HL-60 (cell line): ENCODE measurements at regions not wholly inside any gene's neighbourhood (a gene's known extent, or its start where the extent isn't known, plus 50 kb on each side); places are given as distances from the start of the nearest gene placed in this dataset.
"Not testable (repeated sequence)": the region's sequence is repeated elsewhere in the genome, so short reads cannot be mapped to it uniquely, and the experiment has no call there.

Source experiments
- DNase-seq, 2 experiments: peaks; one replicate each; pipeline ENCODE4 v3.0.0-alpha.2; 2010 to 2020; ENCODE audit warnings: low read depth in 1 of 2, low spot score in 1 of 2
- H3K27ac ChIP-seq: fragments of 250-450 bp; sonication (Bioruptor Pico); replicated peaks from 2 replicates; pipeline ENCODE4 v1.5.1; 2020; ENCODE audit warnings: mild to moderate bottlenecking, moderate library complexity
- H3K27me3 ChIP-seq: fragments of 250-450 bp; sonication (Bioruptor Pico); 2 replicates; pipeline ENCODE4 v1.5.1; 2021; ENCODE audit warnings: mild to moderate bottlenecking, moderate library complexity; ENCODE audit not compliant: insufficient read depth, poor library complexity, severe bottlenecking
- H3K4me3 ChIP-seq: replicated peaks from 2 replicates; pipeline ENCODE4 v1.5.1; 2011; ENCODE audit warnings: mild to moderate bottlenecking, control low read depth, low read length; ENCODE audit not compliant: insufficient read depth
- GABPA ChIP-seq: IDR thresholded peaks from 2 replicates; pipeline ENCODE4 v1.6.1; 2012; ENCODE audit warnings: low read depth
- POLR2AphosphoS5 ChIP-seq: IDR thresholded peaks from 2 replicates; pipeline ENCODE4 v1.6.1; 2012; ENCODE audit warnings: low read depth
- SPI1 ChIP-seq: IDR thresholded peaks from 2 replicates; pipeline ENCODE4 v1.6.1; 2012; ENCODE audit warnings: low read depth, mild to moderate bottlenecking, borderline replicate concordance
- TF ChIP-seq, protein P1 (sequence below): IDR thresholded peaks from 2 replicates; pipeline ENCODE4 v1.6.1; 2012; ENCODE audit warnings: low read depth; ENCODE audit not compliant: insufficient replicate concordance
- TF ChIP-seq, protein P2 (sequence below): IDR thresholded peaks from one replicate; pipeline ENCODE4 v1.5.1; 2011; ENCODE audit warnings: low read length, control low read depth, inconsistent platforms; ENCODE audit not compliant: insufficient read depth

DNA sequence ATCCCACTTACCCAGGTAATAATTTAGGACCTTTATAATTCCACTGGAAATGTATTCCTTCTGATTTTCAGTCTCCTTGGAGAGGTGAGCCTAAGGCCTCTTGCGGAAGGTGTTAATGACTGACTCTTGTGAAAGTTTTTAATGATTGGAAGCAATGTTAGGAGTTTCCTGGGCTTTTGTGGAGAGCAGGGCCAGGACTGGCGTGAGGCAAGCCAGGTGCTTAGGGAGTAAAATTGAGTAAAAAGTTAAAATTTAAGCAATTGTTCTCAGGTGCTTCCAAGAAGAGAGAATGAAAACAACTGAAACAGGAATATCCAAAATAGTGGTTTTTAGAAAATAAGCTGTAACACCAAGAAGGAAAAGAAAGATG is 130.6 kb upstream of the TGFBR2 start:
- Histone ChIP-seq H3K4me3 (no peak overlapping the region), H3K27me3 (no peaks in the 10 kb centered on the region), H3K27ac (no peak overlapping the region)
- TF ChIP-seq SPI1 (no peak), POLR2AphosphoS5 (no peak), GABPA (no peak)
- TF ChIP-seq, protein P1, sequence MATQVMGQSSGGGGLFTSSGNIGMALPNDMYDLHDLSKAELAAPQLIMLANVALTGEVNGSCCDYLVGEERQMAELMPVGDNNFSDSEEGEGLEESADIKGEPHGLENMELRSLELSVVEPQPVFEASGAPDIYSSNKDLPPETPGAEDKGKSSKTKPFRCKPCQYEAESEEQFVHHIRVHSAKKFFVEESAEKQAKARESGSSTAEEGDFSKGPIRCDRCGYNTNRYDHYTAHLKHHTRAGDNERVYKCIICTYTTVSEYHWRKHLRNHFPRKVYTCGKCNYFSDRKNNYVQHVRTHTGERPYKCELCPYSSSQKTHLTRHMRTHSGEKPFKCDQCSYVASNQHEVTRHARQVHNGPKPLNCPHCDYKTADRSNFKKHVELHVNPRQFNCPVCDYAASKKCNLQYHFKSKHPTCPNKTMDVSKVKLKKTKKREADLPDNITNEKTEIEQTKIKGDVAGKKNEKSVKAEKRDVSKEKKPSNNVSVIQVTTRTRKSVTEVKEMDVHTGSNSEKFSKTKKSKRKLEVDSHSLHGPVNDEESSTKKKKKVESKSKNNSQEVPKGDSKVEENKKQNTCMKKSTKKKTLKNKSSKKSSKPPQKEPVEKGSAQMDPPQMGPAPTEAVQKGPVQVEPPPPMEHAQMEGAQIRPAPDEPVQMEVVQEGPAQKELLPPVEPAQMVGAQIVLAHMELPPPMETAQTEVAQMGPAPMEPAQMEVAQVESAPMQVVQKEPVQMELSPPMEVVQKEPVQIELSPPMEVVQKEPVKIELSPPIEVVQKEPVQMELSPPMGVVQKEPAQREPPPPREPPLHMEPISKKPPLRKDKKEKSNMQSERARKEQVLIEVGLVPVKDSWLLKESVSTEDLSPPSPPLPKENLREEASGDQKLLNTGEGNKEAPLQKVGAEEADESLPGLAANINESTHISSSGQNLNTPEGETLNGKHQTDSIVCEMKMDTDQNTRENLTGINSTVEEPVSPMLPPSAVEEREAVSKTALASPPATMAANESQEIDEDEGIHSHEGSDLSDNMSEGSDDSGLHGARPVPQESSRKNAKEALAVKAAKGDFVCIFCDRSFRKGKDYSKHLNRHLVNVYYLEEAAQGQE: no peak
- TF ChIP-seq, protein P2, sequence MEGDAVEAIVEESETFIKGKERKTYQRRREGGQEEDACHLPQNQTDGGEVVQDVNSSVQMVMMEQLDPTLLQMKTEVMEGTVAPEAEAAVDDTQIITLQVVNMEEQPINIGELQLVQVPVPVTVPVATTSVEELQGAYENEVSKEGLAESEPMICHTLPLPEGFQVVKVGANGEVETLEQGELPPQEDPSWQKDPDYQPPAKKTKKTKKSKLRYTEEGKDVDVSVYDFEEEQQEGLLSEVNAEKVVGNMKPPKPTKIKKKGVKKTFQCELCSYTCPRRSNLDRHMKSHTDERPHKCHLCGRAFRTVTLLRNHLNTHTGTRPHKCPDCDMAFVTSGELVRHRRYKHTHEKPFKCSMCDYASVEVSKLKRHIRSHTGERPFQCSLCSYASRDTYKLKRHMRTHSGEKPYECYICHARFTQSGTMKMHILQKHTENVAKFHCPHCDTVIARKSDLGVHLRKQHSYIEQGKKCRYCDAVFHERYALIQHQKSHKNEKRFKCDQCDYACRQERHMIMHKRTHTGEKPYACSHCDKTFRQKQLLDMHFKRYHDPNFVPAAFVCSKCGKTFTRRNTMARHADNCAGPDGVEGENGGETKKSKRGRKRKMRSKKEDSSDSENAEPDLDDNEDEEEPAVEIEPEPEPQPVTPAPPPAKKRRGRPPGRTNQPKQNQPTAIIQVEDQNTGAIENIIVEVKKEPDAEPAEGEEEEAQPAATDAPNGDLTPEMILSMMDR: no peak
- no peak for DNase-seq

GRCh38 chr3:30476368-30477084 is 129.9 kb upstream of the TGFBR2 start:
- Histone ChIP-seq H3K27ac (no peak overlapping the region), H3K27me3 (no peaks in the 10 kb centered on the region), H3K4me3 (no peak overlapping the region)
- TF ChIP-seq GABPA (no peak), SPI1 (no peak), POLR2AphosphoS5 (no peak)
- TF ChIP-seq, protein P2: no peak
- TF ChIP-seq, protein P1: no peak
- DNase-seq: no peak

- TF ChIP-seq SPI1: peak; percentile 32; the same call in 1 of the 2 replicates
- TF ChIP-seq, protein P1: no peak
- no peak overlapping the region for H3K4me3 ChIP-seq
- no peak for DNase-seq
- H3K27me3 ChIP-seq: no peaks in the 10 kb centered on the region
- H3K27ac ChIP-seq: no peak overlapping the region
These were observed 129.1 kb upstream of the TGFBR2 start for GRCh38 chr3:30477149-30477921.

GRCh38 chr3:30479737-30480136 is 126.7 kb upstream of the TGFBR2 start:
- not testable (repeated sequence) for H3K27me3 ChIP-seq, DNase-seq, H3K27ac ChIP-seq, H3K4me3 ChIP-seq

GRCh38 chr3:30480156-30480555 is 126.2 kb upstream of the TGFBR2 start:
- not testable (repeated sequence) for H3K27me3 ChIP-seq, H3K4me3 ChIP-seq, H3K27ac ChIP-seq, DNase-seq
